HG02571 (cell line): ENCODE measurements at regions not wholly inside any gene's neighbourhood (a gene's known extent, or its start where the extent isn't known, plus 50 kb on each side); places are given as distances from the start of the nearest gene placed in this dataset.

Experiments
- ATAC-seq: cut with Tn5 transposase; IDR thresholded peaks from one replicate; pipeline ENCODE4 v1.9.1; 2021; ENCODE audit warnings: mild to moderate bottlenecking, moderate library complexity; ENCODE audit not compliant: unreplicated experiment

DNA sequence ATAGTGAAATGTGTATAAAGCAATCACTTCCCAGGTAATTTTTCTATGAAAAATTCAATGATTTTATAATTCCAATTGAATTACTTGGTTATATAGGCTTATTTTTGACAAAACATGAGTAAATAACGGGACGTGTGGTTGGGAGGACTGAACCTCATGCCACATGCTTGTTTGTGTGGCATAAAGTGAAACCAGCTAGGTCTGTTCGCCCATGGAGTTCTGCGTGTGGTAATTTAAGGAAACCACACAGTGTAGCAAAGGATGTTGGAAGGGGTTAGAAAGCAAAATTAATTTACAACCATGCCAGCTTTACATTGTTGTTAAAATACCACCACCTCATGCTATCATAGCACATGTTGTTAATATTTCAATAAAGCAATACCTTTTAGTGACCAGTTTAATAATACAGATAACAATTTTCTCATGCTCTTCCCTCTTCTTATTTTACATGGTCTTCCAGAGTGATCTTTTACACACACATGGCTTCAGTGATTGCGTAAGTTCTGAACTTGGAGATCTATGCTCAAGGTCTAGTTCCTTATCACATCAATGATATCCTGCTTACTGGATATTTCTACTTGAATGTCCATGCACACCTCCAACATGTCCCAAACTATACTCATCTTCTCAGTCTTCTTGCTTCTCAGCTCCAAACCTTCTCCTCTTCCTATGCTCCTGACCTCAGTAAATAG is 156.4 kb upstream of the ITGA4 start:
- ATAC-seq, result no peak

DNA sequence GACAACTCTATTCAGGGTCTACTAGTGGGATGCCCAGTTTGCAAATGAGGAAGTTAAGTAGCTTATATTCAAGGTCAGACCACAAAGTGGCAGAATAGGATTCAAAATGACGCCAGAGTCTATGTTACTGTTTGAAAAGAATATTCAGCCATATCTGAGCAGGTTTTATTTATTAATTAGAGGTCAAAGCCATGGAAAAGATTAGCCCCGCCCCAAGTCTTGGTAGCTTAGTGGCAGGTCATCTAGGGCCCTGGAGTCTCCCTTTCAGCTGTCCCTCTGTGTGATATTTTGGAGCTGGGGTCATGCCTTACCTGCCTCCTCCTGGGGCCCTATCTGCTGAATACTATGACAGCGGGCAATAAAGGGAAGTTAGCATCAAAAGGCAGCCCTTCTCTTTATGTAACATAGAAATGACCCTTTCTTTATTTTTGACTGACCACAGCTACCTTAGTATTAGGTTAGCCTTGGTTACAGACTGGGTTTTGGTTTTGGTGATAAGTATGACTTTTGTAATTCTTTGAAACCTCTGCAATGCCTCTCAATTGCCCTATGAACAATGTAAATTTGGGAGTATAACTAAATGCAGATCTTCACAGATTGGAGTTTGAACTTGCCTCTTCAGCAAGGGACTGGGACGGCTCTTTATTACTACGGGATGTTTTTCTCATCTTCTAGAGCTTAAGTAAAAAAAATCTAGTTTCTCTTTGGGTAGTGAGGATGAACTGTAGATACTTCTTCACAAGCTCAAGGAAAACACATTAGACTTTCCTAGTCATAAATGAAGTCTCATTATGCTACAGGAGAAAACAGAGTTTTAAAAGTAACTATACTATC is 153.0 kb upstream of the ITGA4 start:
- ATAC-seq, result peak; percentile 27

DNA sequence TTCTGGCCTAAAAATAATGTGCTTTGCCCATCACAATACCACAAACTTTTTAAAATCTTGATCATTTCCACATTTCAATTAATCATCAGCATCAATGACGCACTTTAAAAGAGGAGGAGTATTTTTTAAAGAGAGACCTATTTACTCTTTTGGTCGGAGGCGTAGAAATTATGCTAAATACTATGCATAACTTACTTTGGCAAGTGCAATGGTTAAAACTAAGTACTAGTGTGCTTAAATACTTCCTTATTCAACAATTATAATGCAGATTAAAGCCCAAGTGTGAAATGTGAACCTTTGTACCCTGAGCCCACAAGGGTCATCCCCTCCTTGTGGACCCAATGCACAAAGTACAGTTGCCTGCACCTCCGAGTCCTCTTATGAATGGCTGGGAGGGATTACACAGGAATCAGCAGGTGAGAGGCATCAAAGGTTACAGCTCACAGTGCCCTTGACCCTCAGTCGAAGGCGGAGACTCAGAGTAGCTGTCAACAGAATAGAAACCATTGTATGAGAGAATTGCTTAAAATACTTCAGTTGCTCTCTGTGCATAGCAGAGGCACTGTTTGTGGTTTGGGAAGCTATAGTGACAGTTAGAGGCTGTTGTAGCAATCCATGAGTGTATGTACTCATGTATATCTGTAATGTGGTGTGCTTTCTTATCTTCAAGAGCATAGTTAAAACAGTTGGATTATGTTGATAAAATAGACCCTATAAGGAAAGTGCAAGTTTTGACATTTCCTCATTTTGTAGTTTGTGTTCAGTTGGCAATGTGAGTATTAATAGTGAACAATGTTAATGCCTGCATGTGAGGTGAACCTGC is 151.7 kb upstream of the ITGA4 start:
- ATAC-seq, result peak; percentile 83

DNA sequence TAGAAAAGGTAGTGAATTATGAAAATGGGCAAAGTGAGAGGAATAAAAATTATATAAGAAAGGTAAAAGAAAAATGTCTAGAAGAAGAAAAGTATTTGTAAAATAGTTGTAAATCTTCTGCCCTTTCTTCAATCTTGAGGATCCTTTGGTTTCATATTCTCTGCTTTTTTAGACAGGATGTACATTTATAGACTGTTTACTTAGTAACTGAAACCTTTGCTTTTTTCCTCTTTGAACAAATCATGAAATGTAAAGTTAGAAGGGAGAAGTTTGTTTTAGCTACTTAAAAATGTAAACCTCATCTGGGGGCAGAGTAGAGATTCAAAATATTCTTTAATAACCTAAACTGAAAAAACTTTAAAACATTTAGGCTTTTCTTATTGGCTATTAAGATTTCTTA is 150.4 kb upstream of the ITGA4 start:
- ATAC-seq, result peak; percentile 18

DNA sequence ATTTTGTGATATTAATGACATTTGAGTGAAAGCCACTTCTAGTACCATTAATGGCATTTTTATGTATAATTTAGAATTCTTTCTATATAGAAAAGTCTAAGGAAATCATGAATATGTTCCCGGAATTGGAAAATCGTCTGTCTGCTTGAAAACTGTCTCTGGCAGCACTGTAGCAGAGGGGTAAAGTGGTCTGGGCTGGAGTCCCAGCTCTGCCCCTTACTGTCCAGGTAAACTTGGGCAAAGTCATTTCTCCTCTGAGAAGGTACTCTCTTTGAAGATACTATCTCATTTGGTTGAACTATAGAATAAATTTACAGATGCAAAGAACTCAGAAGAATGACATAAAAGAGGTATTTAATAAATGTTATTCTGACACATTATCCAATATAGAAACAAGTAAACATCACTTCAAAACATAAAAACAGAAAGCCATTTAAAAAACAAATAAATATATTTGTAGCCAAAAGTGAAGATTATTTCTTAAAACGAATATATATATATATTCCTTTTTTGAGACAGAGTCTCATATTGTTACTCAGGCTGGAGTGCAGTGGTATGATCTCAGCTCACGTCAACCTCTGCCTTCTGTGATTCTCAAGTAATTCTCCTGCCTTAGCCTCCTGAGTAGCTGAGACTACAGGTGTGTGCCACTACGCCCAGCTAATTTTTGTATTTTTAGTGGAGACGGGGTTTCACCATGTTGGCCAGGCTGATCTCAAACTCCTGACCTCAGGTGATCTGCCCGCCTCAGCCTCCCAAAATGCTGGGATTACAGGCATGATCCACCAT is 149.8 kb upstream of the ITGA4 start:
- no peak for ATAC-seq

DNA sequence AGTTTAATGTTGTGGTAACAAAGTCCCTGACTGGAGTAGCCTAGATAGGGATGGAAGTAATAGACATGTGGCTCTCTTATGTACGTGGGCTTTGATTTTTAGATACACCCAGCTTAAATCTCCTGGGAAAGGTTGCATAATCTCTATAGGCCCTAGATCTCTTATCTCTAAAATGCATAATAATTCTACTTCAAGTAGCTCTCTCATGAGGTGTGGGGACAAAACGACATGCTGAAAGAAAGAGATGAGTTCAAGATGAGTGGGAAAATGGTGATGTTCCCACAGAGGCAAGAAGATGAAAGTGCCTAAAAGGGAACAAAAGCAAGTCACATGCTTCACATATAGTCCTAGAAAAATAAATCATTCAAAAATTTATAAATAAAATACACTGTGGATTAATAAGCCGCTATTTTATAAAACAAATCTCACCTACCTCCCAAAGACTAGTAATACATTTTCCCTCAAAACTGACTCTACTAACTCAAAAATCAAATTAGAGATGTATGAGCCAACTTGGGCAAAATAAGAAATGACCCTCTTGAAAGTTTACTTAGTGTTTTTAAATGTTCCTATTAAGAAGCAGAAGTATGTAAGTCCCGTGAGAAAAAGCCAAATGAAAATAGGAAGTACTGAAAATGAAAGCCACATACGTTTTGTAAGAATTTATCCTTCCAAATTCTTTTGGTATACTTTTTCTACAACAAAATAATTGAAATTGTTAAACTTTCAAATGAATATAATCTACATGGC is 148.2 kb upstream of the ITGA4 start:
- no peak for ATAC-seq

DNA sequence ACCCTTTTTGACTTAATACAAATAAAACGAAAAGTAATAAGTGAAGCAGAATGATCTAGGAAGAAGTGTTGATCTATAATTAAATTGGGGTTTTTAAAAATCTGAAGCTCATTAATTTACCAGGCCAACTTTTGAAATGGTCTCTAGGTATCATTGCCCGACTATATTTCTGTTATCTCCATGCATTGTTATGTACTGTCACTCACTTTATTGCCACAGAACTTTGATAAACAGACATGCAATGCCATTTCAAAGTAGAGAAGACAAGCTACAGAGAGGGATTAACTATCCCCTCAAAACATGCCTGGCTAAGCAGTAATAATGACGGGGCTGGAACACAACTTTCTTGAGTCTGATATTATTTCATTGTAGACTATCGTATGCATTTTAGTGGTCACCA is 147.6 kb upstream of the ITGA4 start:
- no peak for ATAC-seq

DNA sequence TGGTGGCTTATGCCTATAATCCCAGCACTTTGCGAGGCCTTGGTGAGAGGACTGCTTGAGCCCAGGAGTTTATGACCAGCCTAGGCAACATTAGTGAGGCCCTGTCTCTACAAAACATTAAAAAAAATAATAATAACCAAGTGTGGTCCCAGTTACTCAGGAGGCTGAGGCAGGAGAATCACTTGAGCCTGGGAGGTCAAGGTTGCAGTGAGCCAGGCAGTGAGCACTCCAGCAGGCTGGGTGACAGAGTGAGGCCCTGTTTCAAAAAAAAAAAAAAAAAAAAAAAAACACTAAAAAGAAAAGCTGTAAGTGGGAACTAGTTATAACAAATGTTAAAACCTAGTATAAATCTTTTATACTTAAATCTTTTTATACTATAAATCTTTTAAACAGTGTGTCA is 146.2 kb upstream of the ITGA4 start:
- no peak for ATAC-seq

DNA sequence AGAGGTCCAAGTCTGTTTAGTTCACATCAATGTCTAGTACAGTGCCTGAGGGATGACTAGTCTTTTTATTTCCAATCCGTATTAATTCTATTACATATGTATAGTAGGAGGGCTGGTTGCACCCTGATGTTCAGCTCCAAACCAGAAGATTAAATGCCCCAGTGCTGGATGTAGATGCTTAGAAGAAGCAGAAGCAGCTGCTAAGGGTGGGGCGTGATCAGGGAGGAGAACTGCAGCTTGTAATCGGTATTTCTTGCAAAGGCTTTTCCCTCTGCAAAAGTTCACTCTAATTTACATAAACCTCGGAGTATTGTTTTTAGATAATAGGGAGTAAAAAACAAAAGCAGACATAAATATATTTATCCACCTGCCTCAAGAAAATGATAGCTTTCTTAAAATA is 145.3 kb upstream of the ITGA4 start:
- ATAC-seq, result peak; percentile 28

DNA sequence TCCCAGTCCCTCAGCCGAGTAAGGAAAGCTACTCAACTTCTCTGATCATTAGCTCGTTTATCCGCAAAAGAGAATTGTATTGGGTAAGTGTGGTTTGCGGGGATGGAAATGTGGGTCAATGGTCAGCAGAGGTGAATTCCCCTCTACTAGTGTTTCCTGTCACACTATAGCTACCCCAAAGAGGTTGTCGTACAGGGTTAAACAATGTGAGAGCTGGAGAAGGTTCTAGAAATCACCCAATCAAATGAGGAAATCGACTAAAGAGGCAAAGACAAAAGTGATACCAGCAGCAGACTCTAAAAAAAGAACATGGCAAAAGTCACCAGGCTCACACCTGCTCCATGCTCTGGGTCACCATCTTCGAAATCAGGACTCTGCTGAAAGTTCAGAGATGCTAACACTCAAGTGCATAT is 144.7 kb upstream of the ITGA4 start:
- ATAC-seq, result peak; percentile 83

DNA sequence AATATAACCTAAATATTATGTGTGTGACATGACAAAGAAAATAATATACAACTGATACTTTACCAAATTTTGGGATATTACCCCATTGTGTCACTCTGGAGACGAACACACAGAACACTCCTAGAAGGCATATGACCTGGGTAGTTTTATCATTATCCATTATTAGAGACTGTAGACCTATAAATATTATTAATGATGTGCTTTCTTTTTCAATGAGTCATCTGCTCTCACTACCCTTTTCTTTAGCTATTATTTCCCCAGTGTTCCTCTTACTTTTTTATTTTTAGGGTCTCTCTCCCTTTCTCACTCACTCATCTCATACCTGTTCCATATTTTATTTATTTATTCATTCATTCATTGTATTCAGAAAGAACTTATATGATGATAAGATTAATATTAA is 143.3 kb upstream of the ITGA4 start:
- ATAC-seq, result no peak

DNA sequence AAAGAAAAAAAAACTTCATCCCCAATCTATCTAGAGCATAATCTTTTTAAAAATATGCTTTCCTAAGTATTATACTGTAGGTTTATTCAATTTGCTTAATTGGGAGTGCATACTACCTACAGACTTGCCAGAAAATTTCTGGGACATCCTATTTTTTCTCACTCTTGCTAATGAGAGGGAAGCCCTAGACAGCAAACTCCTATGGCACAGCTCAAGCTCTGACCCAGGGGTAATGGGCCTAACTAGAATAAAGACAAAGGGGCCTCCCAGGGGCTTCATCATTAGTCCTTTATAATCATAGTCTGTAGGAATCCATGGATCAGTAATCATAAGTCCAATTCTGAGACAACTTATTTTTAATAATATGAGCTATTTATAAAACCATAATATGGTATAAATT is 142.6 kb upstream of the ITGA4 start:
- ATAC-seq, result no peak

DNA sequence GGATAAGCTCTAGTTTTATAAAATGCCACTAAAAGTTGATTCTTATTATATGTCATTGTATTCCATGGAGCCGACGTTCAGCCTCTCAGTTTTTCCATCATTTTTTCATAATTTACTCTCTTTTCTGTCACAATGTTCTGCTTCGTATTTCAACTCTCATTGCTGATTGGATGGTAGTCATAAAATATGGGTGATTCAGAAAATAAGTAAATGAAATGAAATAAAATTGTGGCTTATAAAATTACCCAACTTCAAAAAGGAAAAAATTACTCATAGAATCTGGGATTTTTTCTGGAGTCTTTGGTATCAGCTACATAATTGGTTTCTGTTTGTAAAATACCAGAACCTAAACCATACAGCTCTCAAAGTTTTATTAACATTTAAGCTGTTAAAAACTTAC is 139.7 kb upstream of the ITGA4 start:
- no peak for ATAC-seq

DNA sequence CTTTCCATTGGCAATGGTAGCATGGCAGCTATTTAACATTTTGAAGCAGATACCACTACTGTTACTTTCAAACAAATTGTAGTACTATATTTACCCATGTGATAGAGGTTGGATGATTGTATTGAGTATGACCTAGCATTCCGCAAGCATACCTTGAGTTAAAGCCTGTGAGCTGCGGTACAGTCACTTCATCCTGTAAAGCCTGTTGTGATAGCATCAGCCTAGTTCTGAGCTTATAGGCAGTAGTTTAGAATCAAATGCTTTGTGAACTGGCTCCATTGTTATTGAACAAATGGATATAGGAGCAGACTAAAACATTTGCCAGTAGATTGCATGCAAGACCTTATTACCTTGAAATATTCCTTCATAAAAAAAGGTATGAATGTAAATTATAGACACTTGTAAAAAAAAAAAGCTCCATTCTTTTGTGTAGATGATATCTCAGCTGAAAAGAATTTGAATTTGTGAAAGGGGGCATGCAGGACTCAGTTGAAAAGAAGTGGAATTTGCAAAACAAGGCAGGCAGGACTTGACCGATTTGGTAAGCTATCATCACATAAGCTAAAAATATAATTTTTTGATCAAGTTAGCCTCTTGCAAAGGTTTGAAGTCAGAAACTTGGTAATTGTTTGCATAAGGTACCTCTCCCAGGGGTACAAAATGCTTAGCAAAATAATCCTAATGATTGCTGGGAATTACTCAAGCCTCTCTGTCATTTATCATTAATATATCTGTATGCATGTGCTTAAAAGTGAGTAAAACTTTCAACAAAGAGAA is 138.5 kb upstream of the ITGA4 start:
- no peak for ATAC-seq

DNA sequence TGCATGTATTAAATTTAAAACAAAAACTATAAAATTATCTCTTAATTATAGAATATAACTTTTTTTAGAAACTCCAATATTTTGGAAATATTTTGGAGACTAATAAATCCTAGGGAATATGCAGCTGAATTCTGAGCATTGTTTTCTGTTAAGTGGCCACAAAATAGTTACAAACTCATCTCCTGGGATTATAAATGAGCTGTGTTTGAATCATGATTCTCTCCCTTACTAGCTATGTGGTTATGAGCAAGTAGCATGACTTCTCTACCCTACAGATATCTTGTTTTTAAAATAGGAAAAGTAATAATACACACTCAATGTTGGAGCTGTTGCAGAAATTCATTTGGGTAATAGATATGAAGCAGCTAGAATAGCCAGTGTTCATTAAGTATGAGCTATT is 137.9 kb upstream of the ITGA4 start:
- no peak for ATAC-seq

DNA sequence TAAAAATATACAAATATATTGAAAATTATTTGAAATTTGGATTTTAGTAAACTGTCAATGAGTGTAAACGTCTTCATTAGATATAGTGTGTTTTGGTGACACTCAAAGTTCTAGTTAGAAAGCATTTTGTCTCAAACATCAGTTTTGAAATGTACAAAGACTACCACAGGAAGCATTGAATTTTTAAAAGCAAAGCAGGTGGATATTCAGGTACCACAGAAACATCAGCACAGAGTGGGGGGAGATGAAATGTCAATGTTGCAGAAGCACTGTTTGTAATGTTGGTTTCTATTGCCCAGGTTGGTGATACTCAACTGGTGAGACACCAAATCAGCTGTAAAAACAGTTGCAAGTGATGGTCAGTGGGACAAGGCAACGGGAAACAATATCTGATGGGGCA is 136.5 kb upstream of the ITGA4 start:
- no peak for ATAC-seq

DNA sequence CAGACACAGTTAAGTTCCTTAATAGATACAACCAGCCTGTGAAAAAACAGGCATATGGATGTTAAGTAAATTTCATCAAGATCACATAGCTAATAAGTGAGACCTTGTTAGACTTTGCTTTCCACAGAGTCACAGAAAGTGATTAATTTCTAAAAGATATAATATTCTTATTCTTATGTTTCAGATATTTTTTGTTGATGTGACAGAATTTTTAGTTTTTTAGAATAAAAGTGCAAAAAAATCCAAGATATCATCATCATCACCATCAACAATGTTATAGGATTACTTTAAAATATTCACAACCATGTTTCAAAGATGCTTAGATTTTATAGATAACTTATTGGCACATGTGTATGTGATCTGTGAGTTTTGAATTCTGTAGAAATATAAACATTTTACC is 132.3 kb upstream of the ITGA4 start:
- ATAC-seq, result no peak

DNA sequence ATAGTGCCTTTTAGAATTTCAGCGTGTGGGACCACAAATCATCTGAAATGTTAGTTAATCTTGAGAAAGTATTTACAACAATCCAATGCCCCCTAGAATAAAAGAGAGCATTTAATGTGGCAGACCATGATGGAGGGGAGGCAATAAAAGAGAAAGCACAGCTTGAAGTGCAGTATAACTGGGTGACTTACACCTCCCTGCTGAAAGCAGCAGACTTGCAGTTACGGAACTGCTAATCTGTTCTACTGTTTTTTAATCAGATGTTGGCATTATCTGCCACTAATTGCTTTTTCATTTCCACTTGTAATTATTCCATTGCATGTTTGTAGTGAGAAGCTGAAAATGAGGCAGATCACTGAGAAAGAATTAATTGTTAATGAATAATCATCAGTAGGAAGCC is 130.5 kb upstream of the ITGA4 start:
- ATAC-seq, result no peak

DNA sequence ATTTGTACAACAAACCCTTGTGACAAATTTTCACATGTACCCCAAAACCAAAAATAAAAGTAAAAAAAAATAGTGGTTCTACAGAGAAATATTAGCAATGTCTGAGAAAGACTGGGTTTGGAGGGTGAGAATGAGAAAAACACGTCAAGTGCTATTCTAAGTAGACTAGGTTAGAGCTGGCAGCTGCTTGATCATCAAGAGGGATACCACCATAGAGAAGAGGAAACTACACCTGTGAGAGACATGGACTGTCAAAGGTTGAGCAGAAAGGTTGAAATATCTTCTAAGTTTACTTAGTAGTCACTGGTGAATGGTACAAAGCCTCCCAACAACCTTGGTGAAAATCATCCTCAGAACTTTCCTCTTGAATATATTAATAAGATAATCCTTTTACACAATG is 126.9 kb upstream of the ITGA4 start:
- ATAC-seq, result no peak
